ENCODE measurements at regions not wholly inside any gene's neighbourhood (a gene's known extent, or its start where the extent isn't known, plus 50 kb on each side); places are given as distances from the start of the nearest gene placed in this dataset.

GRCh38 chr13:66071029-66071428 is 1159.1 kb downstream of the PCDH9 start:
- TF ChIP-seq CTCF (IDR thresholded peaks at IDR 0.05; ENCODE audit: insufficient read depth, low read length, poor library complexity, severe bottlenecking): no peak
- no peaks in the 10 kb centered on the region for H3K27me3 ChIP-seq (replicated peaks; ENCODE audit: control insufficient read depth, insufficient read depth, low read length)
- DNase-seq (ENCODE audit: extremely low read depth, insufficient read length): no peak
- H3K4me3 ChIP-seq (replicated peaks; ENCODE audit: low read depth, low read length): no peak overlapping the region
- H3K36me3 ChIP-seq (ENCODE audit: control insufficient read depth, insufficient read depth, low read length): no peaks in the 10 kb centered on the region

GRCh38 chr13:66069570-66069969 is 1160.6 kb downstream of the PCDH9 start:
- no peak for TF ChIP-seq CTCF (IDR thresholded peaks at IDR 0.05; ENCODE audit: insufficient read depth, low read length, poor library complexity, severe bottlenecking)
- Histone ChIP-seq H3K27me3 (replicated peaks; ENCODE audit: control insufficient read depth, insufficient read depth, low read length) (no peaks in the 10 kb centered on the region), H3K4me3 (replicated peaks; ENCODE audit: low read depth, low read length) (no peak overlapping the region), H3K36me3 (ENCODE audit: control insufficient read depth, insufficient read depth, low read length) (no peaks in the 10 kb centered on the region)
- no peak for DNase-seq (ENCODE audit: extremely low read depth, insufficient read length)

GRCh38 chr13:66068683-66069082 is 1161.5 kb downstream of the PCDH9 start:
- H3K36me3 ChIP-seq (ENCODE audit: control insufficient read depth, insufficient read depth, low read length): no peaks in the 10 kb centered on the region

GRCh38 chr13:66048888-66049287 is 1181.2 kb downstream of the PCDH9 start:
- Histone ChIP-seq H3K4me3 (replicated peaks; ENCODE audit: low read depth, low read length) (no peak overlapping the region), H3K36me3 (ENCODE audit: control insufficient read depth, insufficient read depth, low read length) (no peaks in the 10 kb centered on the region), H3K27me3 (replicated peaks; ENCODE audit: control insufficient read depth, insufficient read depth, low read length) (no peaks in the 10 kb centered on the region)
- DNase-seq (ENCODE audit: extremely low read depth, insufficient read length): no peak
- no peak for TF ChIP-seq CTCF (IDR thresholded peaks at IDR 0.05; ENCODE audit: insufficient read depth, low read length, poor library complexity, severe bottlenecking)

More at GRCh38 chr13:66068683-66069082, 1161.5 kb downstream of the PCDH9 start:
- Histone ChIP-seq H3K4me3 (replicated peaks; ENCODE audit: low read depth, low read length) (no peak overlapping the region), H3K27me3 (replicated peaks; ENCODE audit: control insufficient read depth, insufficient read depth, low read length) (no peaks in the 10 kb centered on the region)
- DNase-seq (ENCODE audit: extremely low read depth, insufficient read length): no peak
- TF ChIP-seq CTCF (IDR thresholded peaks at IDR 0.05; ENCODE audit: insufficient read depth, low read length, poor library complexity, severe bottlenecking): no peak

GRCh38 chr13:66040506-66040905 is 1189.6 kb downstream of the PCDH9 start:
- Histone ChIP-seq H3K27me3 (replicated peaks; ENCODE audit: control insufficient read depth, insufficient read depth, low read length) (no peaks in the 10 kb centered on the region), H3K36me3 (ENCODE audit: control insufficient read depth, insufficient read depth, low read length) (no peaks in the 10 kb centered on the region), H3K4me3 (replicated peaks; ENCODE audit: low read depth, low read length) (no peak overlapping the region)
- no peak for DNase-seq (ENCODE audit: extremely low read depth, insufficient read length)
- TF ChIP-seq CTCF (IDR thresholded peaks at IDR 0.05; ENCODE audit: insufficient read depth, low read length, poor library complexity, severe bottlenecking): no peak

- no peak for DNase-seq (ENCODE audit: extremely low read depth, insufficient read length)
- no peaks in the 10 kb centered on the region for H3K27me3 ChIP-seq (replicated peaks; ENCODE audit: control insufficient read depth, insufficient read depth, low read length)
- no peak overlapping the region for H3K4me3 ChIP-seq (replicated peaks; ENCODE audit: low read depth, low read length)
- TF ChIP-seq CTCF (IDR thresholded peaks at IDR 0.05; ENCODE audit: insufficient read depth, low read length, poor library complexity, severe bottlenecking): no peak
- H3K36me3 ChIP-seq (ENCODE audit: control insufficient read depth, insufficient read depth, low read length): no peaks in the 10 kb centered on the region
Observed at GRCh38 chr13:66037096-66037495, 1193.0 kb downstream of the PCDH9 start.
